ENCODE measurements at regions not wholly inside any gene's neighbourhood (a gene's known extent, or its start where the extent isn't known, plus 50 kb on each side); places are given as distances from the start of the nearest gene placed in this dataset.

DNA sequence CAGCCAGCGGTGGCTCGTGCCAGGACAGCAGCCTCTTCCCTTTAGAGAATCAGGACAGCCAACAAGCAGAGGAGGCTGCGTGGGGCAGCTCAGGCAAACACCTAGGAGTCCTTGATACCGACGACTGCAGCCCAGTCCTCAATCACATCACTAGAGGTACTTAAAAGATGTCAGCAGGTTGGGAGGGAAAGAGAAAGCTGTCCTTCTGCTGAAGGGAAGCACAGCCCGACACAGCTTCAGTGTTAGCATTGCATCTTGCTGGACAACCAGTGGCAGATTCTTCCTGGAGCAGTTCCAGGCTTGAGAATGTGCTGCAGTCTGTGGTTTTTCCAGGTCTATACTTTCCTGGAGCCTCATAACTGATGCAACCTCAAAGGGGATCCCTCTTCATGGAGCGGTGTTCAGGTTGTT is 230.5 kb downstream of the SYK start:
- ATAC-seq (no peak), DNase-seq (ENCODE audit: low spot score in 2 of 2) (no peak)
- H3K9me3 Mint-ChIP-seq: no peaks in the 10 kb centered on the region
- H3K36me3 Mint-ChIP-seq: no peaks in the 10 kb centered on the region
- no peak overlapping the region for H3K27ac Mint-ChIP-seq

DNA sequence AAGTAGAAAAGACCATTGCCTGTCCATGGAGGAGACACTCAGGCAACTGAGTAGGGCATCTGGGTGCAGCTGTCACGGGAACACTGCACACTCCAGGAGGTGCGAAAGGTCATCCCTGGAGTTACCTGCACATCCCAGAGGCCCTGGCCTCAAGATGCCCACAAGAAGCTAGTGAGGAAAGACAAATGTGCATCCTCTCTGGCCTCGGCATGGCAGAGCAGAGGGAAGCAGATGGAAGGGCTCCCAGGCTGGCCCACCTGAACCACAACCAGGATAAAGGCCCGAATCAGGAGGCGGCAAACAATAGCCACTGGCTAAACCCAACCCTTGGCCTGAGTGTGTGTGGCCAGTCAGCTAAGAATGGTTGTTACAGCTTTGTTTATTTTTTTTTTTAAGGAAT is 231.7 kb downstream of the SYK start:
- no peak overlapping the region for H3K27ac Mint-ChIP-seq
- no peaks in the 10 kb centered on the region for H3K36me3 Mint-ChIP-seq
- no peaks in the 10 kb centered on the region for H3K9me3 Mint-ChIP-seq
- DNase-seq (ENCODE audit: low spot score in 2 of 2) (peak in 1 of 2 donors; percentile 13), ATAC-seq (no peak)

DNA sequence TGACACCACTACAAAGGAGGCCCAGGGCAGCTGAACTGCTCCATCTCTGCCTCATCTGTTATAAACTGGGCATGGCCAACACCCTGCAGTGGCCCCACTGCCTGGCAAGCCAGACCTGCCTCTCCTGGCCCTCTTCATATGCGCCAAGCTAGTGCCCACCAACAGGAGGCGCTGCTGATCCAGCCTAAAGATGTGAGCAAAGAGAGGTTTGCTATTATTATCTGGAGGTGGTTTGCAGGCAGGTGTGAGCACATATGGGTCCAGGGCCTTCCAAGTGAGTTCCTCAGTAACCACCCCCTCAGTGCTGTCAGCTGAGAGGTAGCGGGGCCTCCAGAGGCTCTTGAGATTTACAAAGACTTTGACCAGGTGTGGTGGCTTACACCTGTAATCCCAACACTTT is 232.2 kb downstream of the SYK start:
- ATAC-seq (peak; percentile 35 to 36), DNase-seq (ENCODE audit: low spot score in 2 of 2) (peak; percentile 69 to 80)
- Mint-ChIP-seq H3K36me3 (no peaks in the 10 kb centered on the region), H3K9me3 (no peaks in the 10 kb centered on the region), H3K27ac (no peak overlapping the region)

DNA sequence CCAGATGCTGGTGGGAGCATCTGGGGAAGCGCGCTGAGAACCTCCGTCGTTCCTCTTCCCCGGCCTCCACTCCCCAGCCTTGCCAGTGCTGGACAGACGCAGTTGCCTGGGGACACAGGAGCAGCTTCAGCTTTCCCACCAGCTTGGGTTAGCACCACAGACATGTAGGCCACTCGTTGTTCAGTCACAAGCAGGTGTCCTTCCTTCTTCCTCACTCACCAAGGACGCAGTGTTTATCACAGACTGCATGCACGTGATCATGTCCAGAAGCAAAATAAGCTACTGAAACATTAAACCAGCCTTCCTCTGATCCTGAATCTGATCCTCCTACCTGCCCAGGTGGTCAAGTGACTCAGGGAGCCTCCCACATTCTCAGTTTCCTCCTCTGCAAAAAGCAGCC is 232.9 kb downstream of the SYK start:
- no peaks in the 10 kb centered on the region for H3K9me3 Mint-ChIP-seq
- ATAC-seq (no peak), DNase-seq (ENCODE audit: low spot score in 2 of 2) (no peak)
- H3K36me3 Mint-ChIP-seq: no peaks in the 10 kb centered on the region
- no peak overlapping the region for H3K27ac Mint-ChIP-seq

DNA sequence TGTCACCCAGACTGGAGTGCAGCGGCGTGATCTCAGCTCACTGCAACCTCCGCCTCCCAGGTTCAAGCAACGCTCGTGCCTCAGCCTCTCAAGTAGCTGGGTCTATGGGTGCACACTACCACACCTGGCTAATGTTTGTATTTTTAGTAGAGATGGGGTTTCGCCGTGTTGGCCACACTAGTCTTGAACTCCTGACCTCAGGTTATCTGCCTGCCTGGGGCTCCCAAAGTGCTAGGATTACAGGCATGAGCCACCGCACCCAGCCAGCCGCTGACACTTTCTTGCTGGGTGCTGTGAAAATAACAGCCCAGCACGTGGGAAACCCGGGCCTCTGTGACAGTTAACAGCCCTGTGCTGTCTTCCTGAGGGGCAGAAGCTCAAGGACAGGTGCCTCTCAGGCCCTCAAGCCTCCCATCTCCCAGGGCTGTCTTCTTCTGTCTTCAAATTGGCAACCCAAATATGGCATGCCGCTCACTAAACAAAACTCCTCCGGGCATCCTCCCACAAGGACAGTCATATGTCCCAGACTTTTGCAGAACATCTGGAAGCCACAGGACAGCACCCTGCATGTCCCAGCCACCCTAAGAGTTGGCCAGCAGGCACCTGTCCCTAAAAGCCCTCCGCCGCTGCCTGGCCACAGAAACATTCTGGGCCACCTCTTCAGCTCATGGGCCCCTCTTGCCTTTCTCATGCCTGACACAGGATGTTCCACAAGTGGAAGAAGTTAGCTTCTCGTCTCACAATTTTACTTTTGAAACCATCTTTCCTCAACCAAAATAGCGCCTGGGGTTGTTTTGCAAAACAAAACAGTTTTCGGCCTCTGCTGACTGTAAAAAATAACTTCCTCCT is 233.6 kb downstream of the SYK start:
- ATAC-seq: no peak

DNA sequence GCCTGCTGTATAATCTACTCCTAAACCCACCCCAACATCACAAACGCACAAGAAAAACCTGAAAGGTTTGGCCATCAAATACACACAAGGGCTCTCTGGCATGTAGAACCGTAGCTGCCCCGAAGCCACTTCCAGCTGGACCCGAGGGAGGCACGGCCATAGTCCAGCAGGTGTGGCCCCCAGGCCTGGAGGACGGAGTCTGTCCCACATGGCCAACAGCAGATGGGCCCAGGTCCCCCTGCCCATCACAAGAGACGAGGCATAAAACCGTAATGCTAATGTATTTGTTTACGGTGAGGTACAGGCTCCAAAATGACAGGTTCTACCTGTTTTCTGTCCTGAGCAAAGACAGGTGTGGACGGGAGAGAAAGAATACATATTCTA is 234.2 kb downstream of the SYK start:
- Mint-ChIP-seq H3K27ac (peak overlapping the region; percentile 7 to 16), H3K9me3 (no peaks in the 10 kb centered on the region), H3K36me3 (peaks cover 0 to 9% of the 10 kb centered on the region in 2 donors)
- peak in 1 of 2 donors; percentile 31 for DNase-seq (ENCODE audit: low spot score in 2 of 2)
- ATAC-seq: no peak

More for the DNA sequence above, 233.6 kb downstream of the SYK start:
- H3K9me3 Mint-ChIP-seq: no peaks in the 10 kb centered on the region
- peak overlapping the region; percentile 7 to 16 for H3K27ac Mint-ChIP-seq
- peaks cover 0 to 3% of the 10 kb centered on the region in 2 donors for H3K36me3 Mint-ChIP-seq
- DNase-seq (ENCODE audit: low spot score in 2 of 2): peak in 1 of 2 donors; percentile 48

DNA sequence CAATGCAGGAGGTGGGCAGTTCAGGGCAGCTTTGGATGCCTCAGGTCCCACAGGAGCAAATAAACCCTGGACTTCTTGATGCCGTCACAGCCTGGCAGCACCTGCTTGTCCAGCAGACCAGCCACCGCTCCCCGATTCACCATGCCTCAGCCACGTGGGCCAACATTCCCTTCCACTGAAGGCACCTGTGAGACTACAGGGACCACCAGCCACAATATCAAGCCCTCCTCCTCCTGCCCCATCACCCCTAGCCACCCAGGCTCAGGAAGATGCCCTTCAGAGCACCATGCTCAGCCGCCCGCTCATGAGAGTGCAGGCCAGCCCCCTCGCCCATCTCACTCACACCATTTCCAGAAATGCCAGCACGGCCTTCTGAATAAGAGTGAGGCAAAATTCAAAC is 234.7 kb downstream of the SYK start:
- ATAC-seq (no peak), DNase-seq (ENCODE audit: low spot score in 2 of 2) (peak in 1 of 2 donors; percentile 50)
- H3K27ac Mint-ChIP-seq: no peak overlapping the region
- H3K9me3 Mint-ChIP-seq: no peaks in the 10 kb centered on the region
- peaks cover 0 to 12% of the 10 kb centered on the region in 2 donors for H3K36me3 Mint-ChIP-seq

DNA sequence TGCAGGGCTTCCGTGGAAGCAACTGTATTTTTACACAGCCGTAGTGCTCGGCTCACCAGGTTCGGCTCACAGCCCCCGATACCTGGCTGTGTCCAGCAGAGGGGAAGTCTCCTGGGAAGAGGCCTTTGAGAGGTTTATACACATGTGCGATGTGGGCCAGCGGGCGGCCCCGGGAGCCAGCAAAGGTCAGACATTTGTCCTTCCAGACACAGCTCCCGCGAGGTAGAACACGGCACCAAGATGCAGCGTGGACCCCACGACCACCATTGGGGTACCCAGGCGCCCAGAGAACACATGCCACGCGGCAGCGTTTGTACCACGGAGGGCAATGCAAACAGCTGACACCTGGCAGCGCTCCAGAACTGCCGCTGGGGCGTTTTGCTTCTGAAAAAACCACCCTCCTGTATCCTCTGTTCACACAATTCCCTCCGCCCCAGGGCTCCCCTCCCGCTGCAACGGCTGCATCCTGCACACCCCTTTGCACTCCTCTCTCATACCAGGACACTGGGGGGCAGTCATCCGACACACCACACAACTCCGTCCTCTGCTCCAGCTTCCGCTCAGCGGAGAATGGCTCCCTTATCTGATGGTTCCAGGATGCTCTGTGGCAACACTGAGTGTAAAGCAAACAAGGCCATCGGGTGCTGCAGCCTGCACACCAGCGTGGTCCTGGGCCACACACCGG is 235.3 kb downstream of the SYK start:
- H3K27ac Mint-ChIP-seq: peak overlapping the region; percentile 6 to 70

DNA sequence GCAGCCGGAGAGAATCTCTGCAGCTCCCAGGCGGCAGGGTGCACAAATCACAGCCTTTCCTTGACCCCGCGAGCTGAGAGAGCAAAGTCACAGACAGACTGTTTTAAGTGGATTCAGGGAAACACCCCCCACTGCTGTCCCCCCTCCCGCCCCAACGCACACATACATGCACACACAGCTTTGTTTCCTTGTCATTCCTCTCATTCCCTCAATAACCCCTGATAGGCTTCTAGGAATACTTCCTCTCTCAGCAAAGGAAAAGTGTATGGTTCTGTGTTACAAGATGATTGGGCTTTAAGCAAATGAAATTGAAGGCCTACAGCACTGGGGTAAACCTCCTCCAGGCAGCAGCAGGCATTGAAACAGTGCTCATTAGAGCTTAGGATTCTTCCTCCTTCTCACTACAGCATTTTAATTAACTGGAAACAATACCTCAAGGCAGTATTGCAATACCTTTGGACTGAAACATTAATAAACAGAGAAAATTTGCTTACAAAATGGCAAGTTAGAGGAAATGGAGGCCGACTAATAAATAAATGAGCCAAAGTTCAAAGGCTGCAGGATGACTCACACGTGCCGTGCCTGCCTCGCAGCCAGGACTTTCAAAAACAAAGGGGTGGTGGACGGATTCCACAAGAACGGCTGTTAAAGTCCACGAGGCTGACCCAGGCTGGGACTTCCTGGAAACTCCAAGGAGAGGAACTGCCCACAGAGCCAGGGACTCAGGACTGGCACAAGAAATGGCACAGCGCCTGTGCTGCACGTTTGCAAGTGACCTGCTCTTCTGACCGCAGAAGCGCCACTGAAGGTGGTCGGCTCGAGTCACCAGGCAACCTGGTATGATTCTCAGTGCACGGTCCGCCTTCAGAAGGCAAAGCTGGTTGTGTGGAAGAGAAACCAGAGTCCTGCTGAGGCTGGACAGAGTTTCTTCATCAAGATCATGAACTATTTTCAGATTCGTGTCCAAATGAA is 236.2 kb downstream of the SYK start:
- Mint-ChIP-seq H3K27ac (peak overlapping the region; percentile 6 to 70), H3K9me3 (no peaks in the 10 kb centered on the region), H3K36me3 (peaks cover 0 to 12% of the 10 kb centered on the region in 2 donors)
- ATAC-seq (peak in 1 of 2 donors; percentile 6), DNase-seq (ENCODE audit: low spot score in 2 of 2) (peak in 1 of 2 donors; percentile 56)

More for the DNA sequence above, 235.3 kb downstream of the SYK start:
- Mint-ChIP-seq H3K9me3 (no peaks in the 10 kb centered on the region), H3K36me3 (peaks cover 0 to 12% of the 10 kb centered on the region in 2 donors)
- peak; percentile 93 to 95 for ATAC-seq
- DNase-seq (ENCODE audit: low spot score in 2 of 2): peak; percentile 59 to 76

DNA sequence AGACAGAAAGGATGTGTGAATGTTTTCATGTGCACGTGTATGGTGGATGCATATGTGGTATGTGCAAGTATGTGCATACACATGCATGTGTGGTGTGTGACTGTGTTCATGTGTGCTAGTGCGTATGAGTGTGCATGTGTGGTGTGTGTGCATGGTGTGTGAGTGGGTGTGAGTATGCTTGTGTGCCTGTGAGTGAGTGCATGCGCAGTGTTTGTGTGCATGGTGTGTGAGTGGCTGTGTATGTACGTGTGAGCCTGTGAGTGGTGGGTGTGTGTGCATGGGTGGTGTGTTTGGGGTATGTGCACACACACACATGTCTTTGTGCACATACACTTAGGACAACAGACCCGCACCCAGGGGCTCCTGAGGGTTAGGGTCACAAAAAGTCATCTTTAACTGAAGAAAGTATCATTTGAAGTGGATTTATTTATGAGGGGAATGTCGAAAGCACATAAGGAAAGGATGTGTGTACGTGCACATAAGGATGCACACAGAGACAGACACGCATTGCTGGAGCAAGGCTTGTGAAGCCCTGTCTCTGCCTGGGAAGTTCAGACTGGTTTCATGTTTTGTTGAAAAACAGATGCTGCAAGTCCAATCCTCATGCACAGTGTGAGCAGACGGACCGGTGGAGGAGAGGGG is 237.0 kb downstream of the SYK start:
- Mint-ChIP-seq H3K27ac (no peak overlapping the region), H3K9me3 (no peaks in the 10 kb centered on the region), H3K36me3 (peaks cover 0 to 12% of the 10 kb centered on the region in 2 donors)
- DNase-seq (ENCODE audit: low spot score in 2 of 2) (peak in 1 of 2 donors; percentile 21), ATAC-seq (no peak)

DNA sequence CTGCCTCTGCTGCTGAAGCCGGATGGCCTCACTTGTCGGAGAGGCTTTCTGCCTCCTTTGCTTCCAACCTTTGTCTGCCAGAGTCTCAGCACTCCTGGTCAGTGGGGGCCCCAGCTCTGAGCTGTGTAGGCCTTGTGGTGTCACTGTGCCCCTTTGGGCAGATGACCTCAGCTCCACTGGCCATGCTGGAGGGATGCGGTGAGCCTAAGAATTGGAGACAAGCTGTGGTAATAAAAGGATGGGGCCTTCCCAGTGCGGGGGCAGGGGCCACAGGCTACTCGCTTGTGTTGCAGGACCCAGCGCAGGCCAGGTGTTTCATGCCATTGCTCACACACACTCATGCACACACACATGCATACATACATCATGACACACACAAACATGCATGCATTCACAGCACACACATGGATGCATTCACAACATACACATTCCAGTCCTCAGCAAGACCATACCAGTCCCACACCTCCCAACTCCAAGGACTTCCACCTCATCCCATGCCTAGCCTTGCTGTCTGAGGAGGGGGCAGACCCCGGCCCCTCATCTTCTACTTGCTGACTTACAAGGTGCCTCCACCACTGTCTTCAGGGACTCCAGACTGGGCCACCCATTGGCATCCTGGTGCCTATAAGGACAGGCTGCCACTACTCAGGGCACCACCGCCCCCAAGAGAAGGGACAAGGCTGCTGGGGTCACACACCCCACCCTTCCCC is 237.7 kb downstream of the SYK start:
- Mint-ChIP-seq H3K9me3 (no peaks in the 10 kb centered on the region), H3K27ac (peak overlapping the region in 1 of 2 donors; percentile 79), H3K36me3 (peaks cover 0 to 12% of the 10 kb centered on the region in 2 donors)
- ATAC-seq: no peak
- peak in 1 of 2 donors; percentile 47 for DNase-seq (ENCODE audit: low spot score in 2 of 2)

DNA sequence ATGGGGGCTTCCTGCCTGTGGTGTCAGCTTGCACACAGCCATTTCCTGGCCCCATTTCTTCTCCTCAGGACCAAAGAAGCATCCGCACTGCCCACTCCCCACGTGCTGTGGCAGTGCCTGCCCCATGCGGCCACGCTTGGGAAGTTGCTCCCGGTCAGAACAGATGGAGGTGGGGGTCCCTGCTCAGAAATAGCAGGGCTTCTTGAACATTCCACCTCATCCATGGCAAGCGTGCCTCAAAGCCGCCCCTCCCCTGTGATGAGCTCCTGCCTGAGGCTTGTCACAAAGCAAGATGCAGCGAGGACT is 238.2 kb downstream of the SYK start:
- no peaks in the 10 kb centered on the region for H3K9me3 Mint-ChIP-seq
- ATAC-seq: no peak
- peak overlapping the region in 1 of 2 donors; percentile 79 for H3K27ac Mint-ChIP-seq
- DNase-seq (ENCODE audit: low spot score in 2 of 2): no peak
- peaks cover 0 to 12% of the 10 kb centered on the region in 2 donors for H3K36me3 Mint-ChIP-seq

DNA sequence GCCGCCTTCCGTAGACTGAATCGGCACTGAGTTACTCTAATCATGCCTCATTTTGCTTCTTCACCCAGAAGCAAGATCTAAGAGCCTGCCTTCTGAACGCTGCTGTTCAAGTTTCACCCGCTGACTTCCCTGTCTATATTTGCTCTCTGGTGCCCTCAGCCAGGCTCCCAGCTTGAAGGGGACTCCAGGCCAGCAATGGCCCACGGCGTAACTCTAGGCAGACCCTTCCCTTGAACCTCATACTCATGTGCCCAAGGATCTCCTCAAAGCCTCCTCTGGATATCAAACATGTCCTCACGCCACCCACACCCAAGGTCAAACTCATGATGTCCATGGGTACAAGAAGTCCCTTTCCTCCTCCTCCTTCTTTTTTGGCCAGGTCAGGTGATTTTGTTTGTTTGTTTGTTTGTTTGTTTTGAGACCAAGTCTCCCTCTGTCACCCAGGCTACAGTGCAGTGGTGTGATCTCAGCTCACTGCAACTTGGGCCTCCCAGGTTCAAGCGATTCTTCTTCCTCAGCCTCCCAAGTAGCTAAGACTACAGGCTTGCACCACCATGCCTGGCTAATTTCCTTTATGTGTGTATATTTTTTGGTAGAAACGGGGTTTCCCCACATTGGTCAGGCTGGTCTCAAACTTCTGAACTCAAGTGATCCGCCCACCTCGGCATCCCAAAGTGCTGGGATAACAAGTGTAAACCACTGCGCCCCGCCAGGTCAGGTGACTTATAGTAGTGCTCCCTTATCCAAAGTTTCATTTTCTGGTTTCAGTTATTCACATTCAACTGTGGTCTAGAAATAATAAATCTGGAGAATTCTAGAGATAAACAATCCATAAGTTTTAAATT is 239.0 kb downstream of the SYK start:
- H3K27ac Mint-ChIP-seq: peak overlapping the region in 1 of 2 donors; percentile 2
- ATAC-seq (no peak), DNase-seq (ENCODE audit: low spot score in 2 of 2) (peak in 1 of 2 donors; percentile 28)
- peaks cover 0 to 19% of the 10 kb centered on the region in 2 donors for H3K36me3 Mint-ChIP-seq
- H3K9me3 Mint-ChIP-seq: no peaks in the 10 kb centered on the region

DNA sequence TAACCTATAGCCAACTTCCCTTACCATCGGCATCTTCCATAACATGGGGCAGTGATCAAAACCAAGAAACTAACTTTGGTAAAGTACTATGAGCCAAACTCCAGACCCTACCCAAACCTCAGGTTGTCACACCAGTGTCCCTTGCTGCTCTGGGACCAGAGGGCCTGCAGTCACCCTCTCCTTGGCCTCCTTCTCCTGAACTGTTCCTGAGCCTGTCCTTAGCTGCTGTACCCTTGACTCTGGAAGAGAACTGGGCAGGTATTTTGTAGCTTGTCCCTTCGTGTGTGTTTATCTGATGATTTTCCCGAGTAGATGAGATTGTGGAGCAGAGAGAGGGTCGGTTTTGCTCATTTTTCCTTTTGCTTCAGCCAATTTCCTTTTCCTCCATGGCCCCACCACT is 240.4 kb downstream of the SYK start:
- DNase-seq (ENCODE audit: low spot score in 2 of 2) (peak in 1 of 2 donors; percentile 28), ATAC-seq (no peak)
- no peaks in the 10 kb centered on the region for H3K9me3 Mint-ChIP-seq
- H3K36me3 Mint-ChIP-seq: peaks cover 0 to 19% of the 10 kb centered on the region in 2 donors
- no peak overlapping the region for H3K27ac Mint-ChIP-seq

DNA sequence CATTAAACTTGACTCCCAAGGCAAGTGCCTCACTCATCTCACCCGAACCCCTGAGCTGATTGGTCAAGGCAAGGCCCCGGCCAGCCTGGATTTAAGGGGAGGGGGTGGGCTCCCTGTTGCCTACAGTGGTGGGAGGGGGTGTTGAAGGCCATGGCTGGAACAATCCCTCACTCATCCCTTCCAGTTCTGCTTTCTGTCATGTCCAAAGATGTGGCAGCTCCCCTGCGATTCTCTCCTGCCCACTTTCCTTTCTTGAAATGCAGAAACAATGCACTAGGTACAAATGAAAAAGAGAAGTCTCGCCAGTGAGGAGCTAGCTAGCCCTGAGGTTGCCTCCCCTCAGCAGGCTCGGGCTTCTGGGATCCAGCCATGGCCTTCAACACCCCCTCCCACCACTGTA is 240.9 kb downstream of the SYK start:
- H3K27ac Mint-ChIP-seq: no peak overlapping the region
- DNase-seq (ENCODE audit: low spot score in 2 of 2): peak in 1 of 2 donors; percentile 39
- no peaks in the 10 kb centered on the region for H3K9me3 Mint-ChIP-seq
- peaks cover 0 to 19% of the 10 kb centered on the region in 2 donors for H3K36me3 Mint-ChIP-seq
- no peak for ATAC-seq
